Colonic mucosa (tissue), 4 donors: ENCODE measurements at regions not wholly inside any gene's neighbourhood (a gene's known extent, or its start where the extent isn't known, plus 50 kb on each side); places are given as distances from the start of the nearest gene placed in this dataset.

Experiments
- DNase-seq: peaks from one replicate; pipeline ENCODE4 v3.0.0-alpha.2; 2020
- H3K27ac ChIP-seq: fragments of 200-600 bp; one replicate; pipeline ENCODE4 v1.8.0; 2021
- H3K27me3 ChIP-seq: fragments of 200-600 bp; one replicate; pipeline ENCODE4 v1.8.0; 2021
- H3K36me3 ChIP-seq: fragments of 200-600 bp; one replicate; pipeline ENCODE4 v1.8.0; 2021
- H3K4me1 ChIP-seq: fragments of 200-600 bp; one replicate; pipeline ENCODE4 v1.8.0; 2021; ENCODE audit warnings: mild to moderate bottlenecking
- H3K4me3 ChIP-seq: fragments of 200-600 bp; one replicate; pipeline ENCODE4 v1.8.0; 2021
- H3K9ac ChIP-seq, 2 donors: one replicate each; pipeline ENCODE4 v1.7.0; 2013; ENCODE audit warnings: control low read depth in 2 of 2, low read depth in 2 of 2, low read length in 2 of 2
- H3K9me3 ChIP-seq: fragments of 200-600 bp; one replicate; pipeline ENCODE4 v1.8.0; 2021
- intact Hi-C: fragments of 100-400 bp; cut with DNase I; formaldehyde crosslinking; loops from one replicate; pipeline ENCODE4 v1.14.1; 2022
- TF ChIP-seq, protein P1 (sequence below): fragments of 200-600 bp; IDR thresholded peaks from one replicate; pipeline ENCODE4 v1.8.0; 2022; ENCODE audit warnings: antibody characterized with exemption, mild to moderate bottlenecking
- donor health status: healthy.
- donor health status: DM: no; HTN: no; CAD: no.
- donor health status: DM: no; HTN: no; CAD: no.

DNA sequence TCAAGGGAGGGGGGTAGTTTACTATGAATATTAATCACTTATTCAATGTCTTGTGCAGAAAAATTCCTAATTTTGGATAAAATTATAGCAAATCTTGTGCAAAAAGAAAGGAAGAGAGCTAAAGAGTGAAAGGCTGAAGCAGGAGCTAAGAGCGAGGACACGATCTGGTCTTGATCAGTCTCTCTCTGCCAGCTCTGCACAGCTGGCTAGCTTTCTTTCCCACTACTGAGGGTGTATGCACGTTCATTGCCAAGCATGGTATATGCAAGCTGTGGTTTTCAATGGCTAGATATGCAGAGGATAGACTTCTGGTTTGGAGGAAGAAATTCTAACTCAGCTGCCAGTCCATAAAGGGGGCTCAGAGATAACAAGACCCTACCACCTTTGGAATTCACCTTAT, 297.3 kb downstream of the CYRIA start:
- H3K27me3 ChIP-seq: no peaks in the 10 kb centered on the region
- no peaks in the 10 kb centered on the region for H3K36me3 ChIP-seq
- no peaks in the 10 kb centered on the region for H3K9me3 ChIP-seq
- no peak for DNase-seq
- H3K4me3 ChIP-seq: no peak overlapping the region
- intact Hi-C loops: no loop called here
- no peaks in the 10 kb centered on the region for H3K4me1 ChIP-seq
- no peak overlapping the region for H3K9ac ChIP-seq
- no peak overlapping the region for H3K27ac ChIP-seq
- TF ChIP-seq, protein P1, sequence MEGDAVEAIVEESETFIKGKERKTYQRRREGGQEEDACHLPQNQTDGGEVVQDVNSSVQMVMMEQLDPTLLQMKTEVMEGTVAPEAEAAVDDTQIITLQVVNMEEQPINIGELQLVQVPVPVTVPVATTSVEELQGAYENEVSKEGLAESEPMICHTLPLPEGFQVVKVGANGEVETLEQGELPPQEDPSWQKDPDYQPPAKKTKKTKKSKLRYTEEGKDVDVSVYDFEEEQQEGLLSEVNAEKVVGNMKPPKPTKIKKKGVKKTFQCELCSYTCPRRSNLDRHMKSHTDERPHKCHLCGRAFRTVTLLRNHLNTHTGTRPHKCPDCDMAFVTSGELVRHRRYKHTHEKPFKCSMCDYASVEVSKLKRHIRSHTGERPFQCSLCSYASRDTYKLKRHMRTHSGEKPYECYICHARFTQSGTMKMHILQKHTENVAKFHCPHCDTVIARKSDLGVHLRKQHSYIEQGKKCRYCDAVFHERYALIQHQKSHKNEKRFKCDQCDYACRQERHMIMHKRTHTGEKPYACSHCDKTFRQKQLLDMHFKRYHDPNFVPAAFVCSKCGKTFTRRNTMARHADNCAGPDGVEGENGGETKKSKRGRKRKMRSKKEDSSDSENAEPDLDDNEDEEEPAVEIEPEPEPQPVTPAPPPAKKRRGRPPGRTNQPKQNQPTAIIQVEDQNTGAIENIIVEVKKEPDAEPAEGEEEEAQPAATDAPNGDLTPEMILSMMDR: no peak

DNA sequence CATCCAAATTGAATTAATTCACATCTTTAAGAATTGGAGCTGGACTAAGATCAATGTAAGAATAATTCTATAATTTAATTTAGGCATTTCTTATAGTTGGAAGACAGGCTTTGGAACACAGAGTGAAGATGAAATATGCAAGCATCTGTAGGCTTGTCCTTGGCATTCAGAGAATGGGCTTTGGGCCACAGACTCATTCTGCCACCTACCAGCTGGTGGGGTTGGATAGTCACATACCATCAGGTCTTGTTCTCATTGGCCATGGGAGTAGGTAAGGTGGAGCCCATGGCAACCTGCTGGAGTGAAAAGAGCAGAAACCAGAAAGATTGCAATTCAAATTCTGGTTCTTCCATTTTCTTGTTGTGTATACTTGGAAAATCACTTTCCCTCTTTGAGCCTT, 300.3 kb downstream of the CYRIA start:
- Histone ChIP-seq H3K27ac (no peak overlapping the region), H3K9ac (no peak overlapping the region)
- TF ChIP-seq, protein P1: no peak

DNA sequence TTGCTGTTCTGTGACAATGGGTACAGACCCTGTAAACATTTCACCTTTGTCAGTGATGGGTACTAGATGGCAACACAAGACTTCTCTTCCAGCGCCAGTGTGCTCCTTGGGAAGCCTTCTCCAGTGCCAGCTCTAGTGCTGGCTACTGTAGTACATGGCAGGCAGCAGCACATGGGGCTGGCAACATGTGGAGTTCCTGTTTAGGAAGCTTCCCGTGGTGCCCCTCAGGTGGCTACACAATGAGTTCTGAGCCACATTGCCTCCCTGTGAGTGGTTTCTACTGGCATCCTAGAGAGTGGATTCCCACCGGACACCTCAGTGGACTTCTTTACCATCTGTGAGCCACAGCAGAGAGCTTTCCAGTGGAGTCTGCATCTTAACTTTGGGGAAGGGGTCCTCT, 302.1 kb downstream of the CYRIA start:
- intact Hi-C loops: no loop called here
- Histone ChIP-seq H3K36me3 (no peaks in the 10 kb centered on the region), H3K9me3 (no peaks in the 10 kb centered on the region), H3K9ac (no peak overlapping the region), H3K27me3 (no peaks in the 10 kb centered on the region), H3K4me3 (no peak overlapping the region), H3K4me1 (no peaks in the 10 kb centered on the region), H3K27ac (no peak overlapping the region)
- no peak for DNase-seq
- TF ChIP-seq, protein P1: no peak

More for the DNA sequence above, 300.3 kb downstream of the CYRIA start:
- no peaks in the 10 kb centered on the region for H3K27me3 ChIP-seq
- H3K9me3 ChIP-seq: no peaks in the 10 kb centered on the region
- intact Hi-C loops: no loop called here
- no peak for DNase-seq
- H3K36me3 ChIP-seq: no peaks in the 10 kb centered on the region
- H3K4me1 ChIP-seq: no peaks in the 10 kb centered on the region
- no peak overlapping the region for H3K4me3 ChIP-seq

DNA sequence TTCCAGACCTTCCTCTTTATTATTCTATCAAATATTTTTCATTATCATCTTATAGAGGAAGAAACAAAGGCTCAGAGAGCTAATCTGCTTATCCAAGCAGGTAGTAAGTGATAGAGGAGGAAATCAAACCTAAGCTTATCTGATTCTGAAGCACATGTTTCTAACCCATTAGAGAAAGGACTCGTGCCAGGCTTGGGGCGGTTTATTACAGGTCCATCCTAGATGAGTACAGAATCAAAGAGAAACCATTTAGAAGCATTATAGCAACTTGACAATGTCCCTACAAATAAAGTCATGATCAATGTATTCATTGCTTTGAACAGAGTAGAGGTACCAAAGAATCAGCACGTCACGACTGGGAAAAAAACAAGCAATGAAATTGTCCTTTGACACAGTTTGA, 303.0 kb downstream of the CYRIA start:
- Histone ChIP-seq H3K27ac (no peak overlapping the region), H3K4me3 (no peak overlapping the region), H3K9ac (no peak overlapping the region), H3K27me3 (no peaks in the 10 kb centered on the region), H3K36me3 (no peaks in the 10 kb centered on the region), H3K4me1 (no peaks in the 10 kb centered on the region), H3K9me3 (no peaks in the 10 kb centered on the region)
- no peak for DNase-seq
- intact Hi-C loops: no loop called here
- TF ChIP-seq, protein P1: no peak

DNA sequence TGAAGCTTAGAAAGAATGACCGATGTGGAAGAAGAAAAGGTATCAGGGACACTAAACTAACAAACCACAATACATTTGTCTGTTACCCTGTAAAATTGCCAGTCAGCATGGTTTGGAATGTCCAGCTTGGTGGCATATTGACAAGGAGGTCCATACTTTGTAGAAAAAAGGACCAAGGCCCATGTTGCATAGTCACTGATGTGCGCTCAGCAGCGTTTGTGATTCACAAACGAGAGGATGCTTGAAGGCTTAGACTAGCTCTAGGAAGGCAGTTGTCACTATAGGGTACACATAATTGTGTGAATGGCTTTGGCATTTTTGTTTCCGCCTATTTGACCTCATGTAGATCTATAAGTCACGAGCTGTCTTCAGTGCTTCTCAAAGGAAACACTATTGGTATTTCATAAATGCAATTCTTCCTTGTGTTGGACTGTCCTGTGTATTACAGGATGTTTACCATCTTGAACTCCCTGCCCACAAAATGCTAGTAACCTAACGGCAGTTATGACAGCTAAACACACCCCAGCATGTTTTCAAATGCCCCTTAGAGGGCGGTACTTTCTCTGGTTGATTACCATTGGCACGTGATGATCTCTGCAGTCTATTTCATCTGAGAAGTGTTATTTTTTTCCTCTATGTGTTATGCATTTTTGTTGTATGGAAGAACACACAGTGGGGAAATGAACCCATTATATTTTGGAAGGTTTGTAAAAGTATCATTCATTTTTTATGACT, 304.2 kb downstream of the CYRIA start:
- TF ChIP-seq, protein P1: no peak
- Histone ChIP-seq H3K4me1 (no peaks in the 10 kb centered on the region), H3K27me3 (no peaks in the 10 kb centered on the region), H3K36me3 (no peaks in the 10 kb centered on the region), H3K9ac (no peak overlapping the region), H3K4me3 (no peak overlapping the region), H3K9me3 (no peaks in the 10 kb centered on the region), H3K27ac (no peak overlapping the region)
- DNase-seq: no peak
- intact Hi-C loops: no loop called here
